ENCODE measurements at regions not wholly inside any gene's neighbourhood (a gene's known extent, or its start where the extent isn't known, plus 50 kb on each side); places are given as distances from the start of the nearest gene placed in this dataset.
"Not testable (repeated sequence)": the region's sequence is repeated elsewhere in the genome, so short reads cannot be mapped to it uniquely, and the experiment has no call there.

GRCh38 chr2:67169417-67170140 lies 227.6 kb upstream of the ETAA1 start:
- H3K4me3 Mint-ChIP-seq: no peak overlapping the region
- no peaks in the 10 kb centered on the region for H3K27me3 Mint-ChIP-seq
- no peak for DNase-seq
- H3K36me3 Mint-ChIP-seq (ENCODE audit: low read depth): no peaks in the 10 kb centered on the region
- ChIA-PET CTCF (no interaction called here), POLR2A (no interaction called here)
- no peak overlapping the region for H3K27ac Mint-ChIP-seq
- H3K9me3 Mint-ChIP-seq: peaks cover 2% of the 10 kb centered on the region
- H3K4me1 Mint-ChIP-seq: no peaks in the 10 kb centered on the region

GRCh38 chr2:67179526-67179925 lies 217.6 kb upstream of the ETAA1 start:
- peaks cover 3% of the 10 kb centered on the region for H3K9me3 Mint-ChIP-seq
- no peaks in the 10 kb centered on the region for H3K36me3 Mint-ChIP-seq (ENCODE audit: low read depth)
- no peak for DNase-seq
- H3K27ac Mint-ChIP-seq: no peak overlapping the region
- no peak overlapping the region for H3K4me3 Mint-ChIP-seq
- CTCF ChIA-PET: no interaction called here
- H3K4me1 Mint-ChIP-seq: no peaks in the 10 kb centered on the region
- POLR2A ChIA-PET: no interaction called here
- H3K27me3 Mint-ChIP-seq: no peaks in the 10 kb centered on the region

- Mint-ChIP-seq H3K9me3 (peaks cover 3% of the 10 kb centered on the region), H3K36me3 (ENCODE audit: low read depth) (no peaks in the 10 kb centered on the region)
- POLR2A ChIA-PET: no interaction called here
These were observed 216.3 kb upstream of the ETAA1 start for GRCh38 chr2:67180841-67181240.

DNA sequence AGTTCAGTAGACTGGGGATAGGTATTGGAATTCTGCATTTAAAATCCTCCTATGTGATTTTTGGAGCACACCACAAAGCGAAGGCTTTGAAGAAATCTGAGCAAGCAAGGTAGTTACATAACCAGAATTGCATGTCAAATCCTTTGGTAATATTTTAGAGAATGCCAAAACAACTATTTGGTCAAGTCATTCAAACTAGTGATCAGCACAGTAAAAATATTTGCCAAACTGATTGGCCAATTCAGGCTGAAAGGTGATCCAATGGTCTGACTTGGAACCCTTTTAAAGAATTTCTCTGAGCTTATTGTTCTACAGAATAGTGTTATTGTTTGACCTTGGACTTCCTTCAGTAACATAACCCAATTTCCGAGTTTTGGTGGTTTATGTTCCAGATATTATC lies 214.2 kb upstream of the ETAA1 start:
- no peak overlapping the region for H3K27ac Mint-ChIP-seq
- H3K9me3 Mint-ChIP-seq: peaks cover 4% of the 10 kb centered on the region
- H3K4me3 Mint-ChIP-seq: no peak overlapping the region
- H3K36me3 Mint-ChIP-seq (ENCODE audit: low read depth): no peaks in the 10 kb centered on the region
- H3K27me3 Mint-ChIP-seq: no peaks in the 10 kb centered on the region
- CTCF ChIA-PET: no interaction called here
- no peaks in the 10 kb centered on the region for H3K4me1 Mint-ChIP-seq
- POLR2A ChIA-PET: no interaction called here
- no peak for DNase-seq

More at GRCh38 chr2:67180841-67181240, 216.3 kb upstream of the ETAA1 start:
- Mint-ChIP-seq H3K27me3 (no peaks in the 10 kb centered on the region), H3K4me3 (no peak overlapping the region), H3K27ac (no peak overlapping the region), H3K4me1 (no peaks in the 10 kb centered on the region)
- no peak for DNase-seq
- CTCF ChIA-PET: no interaction called here

DNA sequence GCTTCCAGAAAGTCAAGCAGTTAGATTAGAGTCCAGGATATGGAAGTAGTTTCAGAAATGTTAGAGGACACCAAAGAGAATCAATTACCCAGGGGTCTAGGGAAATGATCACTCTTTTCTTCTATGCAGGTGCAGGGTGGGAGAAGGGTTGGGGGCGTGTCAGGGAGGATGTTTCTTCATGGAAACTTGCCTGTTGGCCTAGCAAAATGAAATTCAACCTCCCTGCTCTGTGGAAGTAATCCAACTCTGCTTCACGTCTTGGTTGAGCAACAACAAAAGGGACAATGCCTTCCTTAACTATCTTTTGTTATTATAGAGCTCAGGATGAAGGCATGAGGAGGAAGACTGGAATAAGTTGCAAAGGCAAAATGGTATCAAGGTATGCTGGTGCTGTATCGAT lies 210.8 kb upstream of the ETAA1 start:
- H3K27me3 Mint-ChIP-seq: no peaks in the 10 kb centered on the region
- no peak for DNase-seq
- no peak overlapping the region for H3K4me3 Mint-ChIP-seq
- H3K4me1 Mint-ChIP-seq: no peaks in the 10 kb centered on the region
- no peaks in the 10 kb centered on the region for H3K36me3 Mint-ChIP-seq (ENCODE audit: low read depth)
- CTCF ChIA-PET: no interaction called here
- peaks cover 4% of the 10 kb centered on the region for H3K9me3 Mint-ChIP-seq
- POLR2A ChIA-PET: no interaction called here
- no peak overlapping the region for H3K27ac Mint-ChIP-seq

DNA sequence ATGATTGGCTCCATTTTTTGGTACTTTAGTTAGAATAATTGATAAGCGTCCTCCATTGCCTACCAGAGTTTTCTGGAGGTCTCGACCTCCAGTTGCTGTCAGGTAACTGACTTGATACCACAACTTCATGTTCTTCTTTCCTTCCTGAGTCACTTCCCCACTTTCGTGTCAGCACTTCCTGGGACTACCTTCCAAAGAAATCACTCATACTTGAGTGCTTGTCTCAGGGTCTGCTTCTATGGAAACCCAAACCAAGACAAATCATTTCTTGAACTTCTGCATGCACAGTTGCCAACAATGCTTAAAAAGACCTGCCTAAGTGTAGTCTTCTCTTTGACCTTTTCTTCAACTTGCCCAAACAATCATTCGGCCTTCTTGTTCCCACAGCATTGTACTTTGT lies 210.3 kb upstream of the ETAA1 start:
- no peaks in the 10 kb centered on the region for H3K27me3 Mint-ChIP-seq
- CTCF ChIA-PET: no interaction called here
- no peak overlapping the region for H3K27ac Mint-ChIP-seq
- H3K9me3 Mint-ChIP-seq: peaks cover 4% of the 10 kb centered on the region
- no peaks in the 10 kb centered on the region for H3K4me1 Mint-ChIP-seq
- POLR2A ChIA-PET: no interaction called here
- H3K36me3 Mint-ChIP-seq (ENCODE audit: low read depth): no peaks in the 10 kb centered on the region
- H3K4me3 Mint-ChIP-seq: no peak overlapping the region
- no peak for DNase-seq

- H3K36me3 Mint-ChIP-seq (ENCODE audit: low read depth); H3K4me1 Mint-ChIP-seq; CTCF ChIA-PET; H3K27ac Mint-ChIP-seq; POLR2A ChIA-PET; DNase-seq; H3K4me3 Mint-ChIP-seq; H3K27me3 Mint-ChIP-seq; H3K9me3 Mint-ChIP-seq: not testable (repeated sequence)
These were observed 201.8 kb upstream of the ETAA1 start for GRCh38 chr2:67195327-67195726.

GRCh38 chr2:67201521-67201920 lies 195.6 kb upstream of the ETAA1 start:
- Mint-ChIP-seq H3K9me3 (peaks cover 1% of the 10 kb centered on the region), H3K27ac (no peak overlapping the region), H3K36me3 (ENCODE audit: low read depth) (no peaks in the 10 kb centered on the region), H3K4me3 (no peak overlapping the region), H3K4me1 (no peaks in the 10 kb centered on the region), H3K27me3 (no peaks in the 10 kb centered on the region)
- no peak for DNase-seq
- CTCF ChIA-PET: no interaction called here
- POLR2A ChIA-PET: no interaction called here

DNA sequence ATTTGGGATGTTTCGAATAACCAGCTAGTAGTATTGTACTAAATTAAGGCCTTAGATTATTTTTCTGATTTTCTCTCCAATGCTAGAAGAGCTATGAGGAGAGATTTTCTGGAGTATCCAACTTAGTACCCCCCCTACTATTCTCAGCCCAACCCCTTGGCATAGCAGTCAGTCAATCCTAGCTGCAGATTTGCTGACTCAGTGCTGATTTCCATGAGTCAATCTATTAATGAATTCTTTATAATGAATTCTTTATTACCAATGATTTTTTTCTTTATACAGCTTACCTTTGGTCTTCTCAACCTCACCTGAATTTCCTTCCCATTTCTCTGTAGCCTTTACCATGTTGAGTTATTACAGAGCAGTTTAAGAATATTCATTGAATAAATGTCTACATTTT lies 192.8 kb upstream of the ETAA1 start:
- no peak overlapping the region for H3K4me3 Mint-ChIP-seq
- no peaks in the 10 kb centered on the region for H3K36me3 Mint-ChIP-seq (ENCODE audit: low read depth)
- ChIA-PET CTCF (no interaction called here), POLR2A (no interaction called here)
- H3K9me3 Mint-ChIP-seq: no peaks in the 10 kb centered on the region
- H3K27ac Mint-ChIP-seq: no peak overlapping the region
- no peaks in the 10 kb centered on the region for H3K4me1 Mint-ChIP-seq
- H3K27me3 Mint-ChIP-seq: no peaks in the 10 kb centered on the region
- no peak for DNase-seq

- Mint-ChIP-seq H3K36me3 (ENCODE audit: low read depth) (no peaks in the 10 kb centered on the region), H3K4me3 (no peak overlapping the region), H3K27ac (no peak overlapping the region), H3K4me1 (no peaks in the 10 kb centered on the region), H3K9me3 (no peaks in the 10 kb centered on the region), H3K27me3 (no peaks in the 10 kb centered on the region)
- CTCF ChIA-PET: no interaction called here
- DNase-seq: no peak
- POLR2A ChIA-PET: no interaction called here
These were observed 188.1 kb upstream of the ETAA1 start for GRCh38 chr2:67208887-67209500.

- no peak for DNase-seq
- H3K27me3 Mint-ChIP-seq: no peaks in the 10 kb centered on the region
- no peaks in the 10 kb centered on the region for H3K4me1 Mint-ChIP-seq
- H3K4me3 Mint-ChIP-seq: no peak overlapping the region
- ChIA-PET POLR2A (no interaction called here), CTCF (no interaction called here)
- H3K9me3 Mint-ChIP-seq: no peaks in the 10 kb centered on the region
- H3K27ac Mint-ChIP-seq: no peak overlapping the region
- no peaks in the 10 kb centered on the region for H3K36me3 Mint-ChIP-seq (ENCODE audit: low read depth)
These were observed 186.7 kb upstream of the ETAA1 start for GRCh38 chr2:67210430-67210829.

- Mint-ChIP-seq H3K36me3 (ENCODE audit: low read depth) (no peaks in the 10 kb centered on the region), H3K9me3 (no peaks in the 10 kb centered on the region), H3K27me3 (no peaks in the 10 kb centered on the region), H3K4me3 (no peak overlapping the region), H3K27ac (no peak overlapping the region), H3K4me1 (no peaks in the 10 kb centered on the region)
- ChIA-PET POLR2A (no interaction called here), CTCF (no interaction called here)
- no peak for DNase-seq
These were observed 184.9 kb upstream of the ETAA1 start for GRCh38 chr2:67212203-67212602.

DNA sequence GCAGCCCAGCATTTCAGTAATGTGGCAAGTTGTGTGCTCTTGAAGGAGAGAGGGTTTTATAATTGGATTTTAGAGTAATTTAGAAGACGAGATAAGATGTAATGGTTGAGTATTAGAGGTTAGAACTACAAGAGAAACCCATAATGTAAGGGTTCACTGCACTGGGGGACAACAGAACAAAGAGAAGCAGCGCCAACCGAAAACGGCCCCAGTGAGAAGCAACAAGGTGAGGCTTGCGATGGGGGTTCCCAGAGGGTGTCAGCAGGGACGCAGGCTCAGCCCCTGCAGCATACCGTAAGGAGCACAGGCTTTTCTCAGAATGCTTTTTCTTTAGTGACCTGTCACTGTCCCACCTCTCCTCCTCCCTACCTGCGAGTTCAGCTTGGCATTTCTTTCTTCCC lies 183.9 kb upstream of the ETAA1 start:
- Mint-ChIP-seq H3K4me3 (no peak overlapping the region), H3K27ac (no peak overlapping the region), H3K27me3 (no peaks in the 10 kb centered on the region), H3K4me1 (no peaks in the 10 kb centered on the region), H3K9me3 (peaks cover 3% of the 10 kb centered on the region), H3K36me3 (ENCODE audit: low read depth) (no peaks in the 10 kb centered on the region)
- CTCF ChIA-PET: no interaction called here
- POLR2A ChIA-PET: no interaction called here
- DNase-seq: no peak

GRCh38 chr2:67213677-67214402 lies 183.3 kb upstream of the ETAA1 start:
- H3K27ac Mint-ChIP-seq: no peak overlapping the region
- peaks cover 3% of the 10 kb centered on the region for H3K9me3 Mint-ChIP-seq
- CTCF ChIA-PET: no interaction called here
- POLR2A ChIA-PET: no interaction called here
- no peaks in the 10 kb centered on the region for H3K4me1 Mint-ChIP-seq
- DNase-seq: no peak
- H3K36me3 Mint-ChIP-seq (ENCODE audit: low read depth): no peaks in the 10 kb centered on the region
- no peaks in the 10 kb centered on the region for H3K27me3 Mint-ChIP-seq
- no peak overlapping the region for H3K4me3 Mint-ChIP-seq
